Loucy (cell line): ENCODE measurements at regions not wholly inside any gene's neighbourhood (a gene's known extent, or its start where the extent isn't known, plus 50 kb on each side); places are given as distances from the start of the nearest gene placed in this dataset.

ENCODE experiments used
- H2AFZ ChIP-seq: fragments of 200-600 bp; sonication (generic); 2 replicates; pipeline ENCODE4 v1.6.0; 2016; ENCODE audit warnings: antibody characterized with exemption, mild to moderate bottlenecking, low read length, moderate library complexity
- H3F3A ChIP-seq: fragments of 200-600 bp; 2 replicates; pipeline ENCODE4 v1.6.0; 2016; ENCODE audit warnings: antibody characterized with exemption, low read depth, mild to moderate bottlenecking
- H3K27me3 ChIP-seq: fragments of 200-600 bp; sonication (generic); 2 replicates; pipeline ENCODE4 v1.6.1; 2014; ENCODE audit warnings: low read length, mild to moderate bottlenecking; ENCODE audit not compliant: insufficient read depth, poor library complexity, severe bottlenecking
- H3K36me3 ChIP-seq: fragments of 200-600 bp; sonication (generic); 2 replicates; pipeline ENCODE4 v1.6.1; 2016; ENCODE audit warnings: low read length; ENCODE audit not compliant: insufficient read depth
- H3K4me1 ChIP-seq: fragments of 200-600 bp; sonication (generic); 2 replicates; pipeline ENCODE4 v1.5.1; 2014; ENCODE audit warnings: low read length, mild to moderate bottlenecking; ENCODE audit not compliant: insufficient read depth, poor library complexity, severe bottlenecking
- H3K4me2 ChIP-seq: fragments of 200-600 bp; sonication (generic); 2 replicates; pipeline ENCODE4 v1.6.0; 2014; ENCODE audit warnings: antibody characterized with exemption, low read length, low read depth, mild to moderate bottlenecking; ENCODE audit not compliant: poor library complexity, severe bottlenecking
- H3K4me3 ChIP-seq: fragments of 200-600 bp; sonication (generic); 2 replicates; pipeline ENCODE4 v1.5.1; 2014; ENCODE audit warnings: low read length, mild to moderate bottlenecking, mixed read lengths; ENCODE audit not compliant: poor library complexity, severe bottlenecking
- H3K79me2 ChIP-seq: fragments of 200-600 bp; sonication (generic); 2 replicates; pipeline ENCODE4 v1.6.1; 2014; ENCODE audit warnings: low read length; ENCODE audit not compliant: insufficient read depth
- H3K9ac ChIP-seq: fragments of 200-600 bp; sonication (generic); 2 replicates; pipeline ENCODE4 v1.6.0; 2014; ENCODE audit warnings: mild to moderate bottlenecking, low read depth, low read length, moderate library complexity; ENCODE audit not compliant: poor library complexity, severe bottlenecking
- H3K9me2 ChIP-seq: fragments of 200-600 bp; sonication (generic); replicated peaks from 2 replicates; pipeline ENCODE4 v1.6.1; 2016; ENCODE audit warnings: low read depth, low read length, mixed read lengths
- H3K9me3 ChIP-seq: fragments of 200-600 bp; sonication (generic); 2 replicates; pipeline ENCODE4 v1.6.1; 2014; ENCODE audit warnings: mild to moderate bottlenecking, antibody characterized with exemption, low read length, low read depth; ENCODE audit not compliant: insufficient read depth
- H4K20me1 ChIP-seq: fragments of 200-600 bp; sonication (generic); 2 replicates; pipeline ENCODE4 v1.6.0; 2014; ENCODE audit warnings: antibody characterized with exemption, low read length, mild to moderate bottlenecking; ENCODE audit not compliant: insufficient read depth, poor library complexity, severe bottlenecking
- CTCF ChIP-seq: fragments of 200-600 bp; sonication (generic); conservative IDR thresholded peaks from 2 replicates; pipeline ENCODE4 v1.5.1; 2014; ENCODE audit warnings: mild to moderate bottlenecking, antibody characterized with exemption, low read length
- EZH2phosphoT487 ChIP-seq: fragments of 200-600 bp; IDR thresholded peaks from 2 replicates; pipeline ENCODE4 v1.6.1; 2018; ENCODE audit warnings: antibody characterized with exemption, mild to moderate bottlenecking, moderate library complexity, borderline replicate concordance

GRCh38 chr18:47725656-47726055, 204.8 kb downstream of the SMAD2 start:
- Histone ChIP-seq H3K9me2 (no peaks in the 10 kb centered on the region), H3K79me2 (no peaks in the 10 kb centered on the region), H3K27me3 (no peaks in the 10 kb centered on the region), H3K36me3 (no peaks in the 10 kb centered on the region), H3K4me2 (no peak overlapping the region), H3K9ac (no peak overlapping the region), H4K20me1 (no peaks in the 10 kb centered on the region), H3K9me3 (no peaks in the 10 kb centered on the region), H3F3A (no peaks in the 10 kb centered on the region), H3K4me1 (no peaks in the 10 kb centered on the region), H3K4me3 (no peak overlapping the region), H2AFZ (no peak overlapping the region)
- TF ChIP-seq EZH2phosphoT487 (no peak), CTCF (no peak)

- Histone ChIP-seq H3K9ac (no peak overlapping the region), H4K20me1 (no peaks in the 10 kb centered on the region), H3K4me2 (no peak overlapping the region), H3K27me3 (no peaks in the 10 kb centered on the region), H3K4me3 (no peak overlapping the region), H3K79me2 (no peaks in the 10 kb centered on the region), H3K36me3 (no peaks in the 10 kb centered on the region), H3K9me3 (no peaks in the 10 kb centered on the region), H3K4me1 (no peaks in the 10 kb centered on the region), H2AFZ (no peak overlapping the region), H3K9me2 (no peaks in the 10 kb centered on the region), H3F3A (no peaks in the 10 kb centered on the region)
- no peak for TF ChIP-seq EZH2phosphoT487
- no peak for TF ChIP-seq CTCF
These were observed 206.1 kb downstream of the SMAD2 start for GRCh38 chr18:47724186-47724975.

GRCh38 chr18:47721876-47722275, 208.6 kb downstream of the SMAD2 start:
- Histone ChIP-seq H3K4me3 (no peak overlapping the region), H2AFZ (no peak overlapping the region), H3F3A (no peaks in the 10 kb centered on the region), H3K36me3 (no peaks in the 10 kb centered on the region), H3K9ac (no peak overlapping the region), H4K20me1 (no peaks in the 10 kb centered on the region), H3K4me2 (no peak overlapping the region), H3K9me3 (no peaks in the 10 kb centered on the region), H3K79me2 (no peaks in the 10 kb centered on the region), H3K4me1 (no peaks in the 10 kb centered on the region), H3K27me3 (no peaks in the 10 kb centered on the region), H3K9me2 (no peaks in the 10 kb centered on the region)
- TF ChIP-seq CTCF, result no peak
- no peak for TF ChIP-seq EZH2phosphoT487
